SK-N-SH treated with all-trans-retinoic acid at 6 μM for 48 hours (cell line): ENCODE measurements at regions not wholly inside any gene's neighbourhood (a gene's known extent, or its start where the extent isn't known, plus 50 kb on each side); places are given as distances from the start of the nearest gene placed in this dataset.

Source experiments
- ARNTL ChIP-seq: fragments of 450-650 bp; formaldehyde crosslinking; IDR thresholded peaks from 2 replicates; pipeline ENCODE4 v1.5.0; 2020; ENCODE audit warnings: low read depth, mild to moderate bottlenecking, moderate library complexity, borderline replicate concordance
- CSDC2 ChIP-seq: fragments of 250-450 bp; sonication (Bioruptor Pico); IDR thresholded peaks from 2 replicates; pipeline ENCODE4 v1.5.0; 2020; ENCODE audit warnings: mild to moderate bottlenecking, moderate library complexity
- GLIS3 ChIP-seq: fragments of 250-450 bp; sonication (Bioruptor Pico); IDR thresholded peaks from 2 replicates; pipeline ENCODE4 v1.5.0; 2020; ENCODE audit warnings: mild to moderate bottlenecking, moderate library complexity
- ZFP3 ChIP-seq: fragments of 250-450 bp; sonication (Bioruptor Pico); IDR thresholded peaks from 2 replicates; pipeline ENCODE4 v1.5.0; 2020; ENCODE audit warnings: mild to moderate bottlenecking, moderate library complexity
- TF ChIP-seq, protein P1 (sequence below): fragments of 250-450 bp; sonication (Bioruptor Pico); IDR thresholded peaks from 2 replicates; pipeline ENCODE4 v1.5.0; 2020; ENCODE audit warnings: mild to moderate bottlenecking, moderate library complexity
- TF ChIP-seq, protein P2 (sequence below): fragments of 250-450 bp; sonication (Bioruptor Pico); IDR thresholded peaks from 2 replicates; pipeline ENCODE4 v1.8.0; 2020; ENCODE audit warnings: mild to moderate bottlenecking, moderate library complexity, borderline replicate concordance

DNA sequence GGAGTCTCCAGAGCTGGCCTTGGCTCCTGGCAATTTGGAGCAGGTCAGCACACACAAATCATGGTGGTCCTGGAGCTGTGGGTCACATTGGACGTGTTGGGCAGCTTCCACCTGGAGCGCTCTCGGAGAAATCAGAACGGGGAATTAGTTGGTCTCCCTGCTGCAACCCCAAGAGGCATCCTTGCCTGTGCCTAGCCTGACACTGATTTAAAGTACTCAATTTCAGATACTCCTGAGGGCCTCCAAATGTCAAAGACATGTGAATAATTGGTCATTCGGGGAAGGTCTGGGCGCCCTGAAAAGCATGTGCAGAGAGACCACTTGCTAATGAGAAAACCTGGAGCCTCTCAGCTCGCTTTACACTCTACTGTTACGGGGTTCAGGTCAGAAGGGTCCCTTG, 145.5 kb upstream of the AGAP1 start:
- TF ChIP-seq, protein P1, sequence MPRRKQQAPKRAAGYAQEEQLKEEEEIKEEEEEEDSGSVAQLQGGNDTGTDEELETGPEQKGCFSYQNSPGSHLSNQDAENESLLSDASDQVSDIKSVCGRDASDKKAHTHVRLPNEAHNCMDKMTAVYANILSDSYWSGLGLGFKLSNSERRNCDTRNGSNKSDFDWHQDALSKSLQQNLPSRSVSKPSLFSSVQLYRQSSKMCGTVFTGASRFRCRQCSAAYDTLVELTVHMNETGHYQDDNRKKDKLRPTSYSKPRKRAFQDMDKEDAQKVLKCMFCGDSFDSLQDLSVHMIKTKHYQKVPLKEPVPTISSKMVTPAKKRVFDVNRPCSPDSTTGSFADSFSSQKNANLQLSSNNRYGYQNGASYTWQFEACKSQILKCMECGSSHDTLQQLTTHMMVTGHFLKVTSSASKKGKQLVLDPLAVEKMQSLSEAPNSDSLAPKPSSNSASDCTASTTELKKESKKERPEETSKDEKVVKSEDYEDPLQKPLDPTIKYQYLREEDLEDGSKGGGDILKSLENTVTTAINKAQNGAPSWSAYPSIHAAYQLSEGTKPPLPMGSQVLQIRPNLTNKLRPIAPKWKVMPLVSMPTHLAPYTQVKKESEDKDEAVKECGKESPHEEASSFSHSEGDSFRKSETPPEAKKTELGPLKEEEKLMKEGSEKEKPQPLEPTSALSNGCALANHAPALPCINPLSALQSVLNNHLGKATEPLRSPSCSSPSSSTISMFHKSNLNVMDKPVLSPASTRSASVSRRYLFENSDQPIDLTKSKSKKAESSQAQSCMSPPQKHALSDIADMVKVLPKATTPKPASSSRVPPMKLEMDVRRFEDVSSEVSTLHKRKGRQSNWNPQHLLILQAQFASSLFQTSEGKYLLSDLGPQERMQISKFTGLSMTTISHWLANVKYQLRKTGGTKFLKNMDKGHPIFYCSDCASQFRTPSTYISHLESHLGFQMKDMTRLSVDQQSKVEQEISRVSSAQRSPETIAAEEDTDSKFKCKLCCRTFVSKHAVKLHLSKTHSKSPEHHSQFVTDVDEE = no peak
- TF ChIP-seq GLIS3 (CRISPR knock-in tag) (no peak), ARNTL (CRISPR knock-in tag) (no peak), ZFP3 (CRISPR knock-in tag) (no peak), CSDC2 (no peak)
- TF ChIP-seq, protein P2, sequence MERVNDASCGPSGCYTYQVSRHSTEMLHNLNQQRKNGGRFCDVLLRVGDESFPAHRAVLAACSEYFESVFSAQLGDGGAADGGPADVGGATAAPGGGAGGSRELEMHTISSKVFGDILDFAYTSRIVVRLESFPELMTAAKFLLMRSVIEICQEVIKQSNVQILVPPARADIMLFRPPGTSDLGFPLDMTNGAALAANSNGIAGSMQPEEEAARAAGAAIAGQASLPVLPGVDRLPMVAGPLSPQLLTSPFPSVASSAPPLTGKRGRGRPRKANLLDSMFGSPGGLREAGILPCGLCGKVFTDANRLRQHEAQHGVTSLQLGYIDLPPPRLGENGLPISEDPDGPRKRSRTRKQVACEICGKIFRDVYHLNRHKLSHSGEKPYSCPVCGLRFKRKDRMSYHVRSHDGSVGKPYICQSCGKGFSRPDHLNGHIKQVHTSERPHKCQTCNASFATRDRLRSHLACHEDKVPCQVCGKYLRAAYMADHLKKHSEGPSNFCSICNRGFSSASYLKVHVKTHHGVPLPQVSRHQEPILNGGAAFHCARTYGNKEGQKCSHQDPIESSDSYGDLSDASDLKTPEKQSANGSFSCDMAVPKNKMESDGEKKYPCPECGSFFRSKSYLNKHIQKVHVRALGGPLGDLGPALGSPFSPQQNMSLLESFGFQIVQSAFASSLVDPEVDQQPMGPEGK (CRISPR knock-in tag) = no peak
